ENCODE measurements at regions not wholly inside any gene's neighbourhood (a gene's known extent, or its start where the extent isn't known, plus 50 kb on each side); places are given as distances from the start of the nearest gene placed in this dataset.

GRCh38 chr4:166363198-166363597, 490.2 kb downstream of the TLL1 start:
- no peak for DNase-seq (ENCODE audit: low spot score)

DNA sequence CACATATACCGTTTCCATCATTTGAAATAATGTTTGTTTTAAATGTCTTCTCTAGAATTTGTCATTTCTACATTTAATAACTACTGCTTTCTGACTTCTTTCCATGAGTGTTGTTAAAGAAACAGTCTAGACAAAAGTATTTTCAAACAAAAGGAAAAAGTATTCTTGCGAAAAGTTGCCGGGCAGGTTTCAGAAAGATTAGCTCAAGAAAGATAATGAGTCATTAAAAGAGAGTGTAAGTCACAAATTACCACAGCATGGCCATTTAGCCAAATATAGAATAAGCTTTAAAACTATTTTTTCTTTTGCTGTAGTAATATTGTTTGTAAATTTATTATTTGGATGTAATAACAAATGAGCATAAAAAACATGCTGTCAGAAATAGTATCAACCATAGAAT, 493.0 kb downstream of the TLL1 start:
- no peak for DNase-seq (ENCODE audit: low spot score)

GRCh38 chr4:166377578-166377977, 504.5 kb downstream of the TLL1 start:
- no peak for DNase-seq (ENCODE audit: low spot score)

GRCh38 chr4:166386491-166387360, 513.7 kb downstream of the TLL1 start:
- no peak for DNase-seq (ENCODE audit: low spot score)

GRCh38 chr4:166391501-166391900, 518.5 kb downstream of the TLL1 start:
- DNase-seq (ENCODE audit: low spot score), result no peak

DNA sequence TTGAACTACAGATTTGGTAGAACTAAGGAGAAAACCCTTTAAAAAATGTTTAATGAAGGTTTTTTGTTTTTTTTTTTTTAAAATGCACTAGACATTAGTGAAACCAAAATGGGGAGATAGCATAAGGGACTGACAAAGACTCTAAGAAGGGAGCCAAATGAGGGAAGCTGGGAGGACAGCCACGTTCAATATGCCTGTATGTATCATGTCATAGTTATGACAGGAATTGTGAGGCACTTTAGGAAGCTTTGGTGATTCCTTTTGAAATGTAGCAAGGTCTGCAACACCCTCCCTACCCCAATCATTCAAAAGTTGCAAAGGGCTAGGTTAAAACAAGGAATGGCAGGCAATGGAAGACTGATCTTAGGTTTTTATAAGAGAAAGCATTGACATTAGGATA, 526.0 kb downstream of the TLL1 start:
- DNase-seq (ENCODE audit: low spot score), result no peak

- no peak for DNase-seq (ENCODE audit: low spot score)
Measured at GRCh38 chr4:166400270-166400894, 527.3 kb downstream of the TLL1 start.

GRCh38 chr4:166413356-166413755, 540.3 kb downstream of the TLL1 start:
- no peak for DNase-seq (ENCODE audit: low spot score)

DNA sequence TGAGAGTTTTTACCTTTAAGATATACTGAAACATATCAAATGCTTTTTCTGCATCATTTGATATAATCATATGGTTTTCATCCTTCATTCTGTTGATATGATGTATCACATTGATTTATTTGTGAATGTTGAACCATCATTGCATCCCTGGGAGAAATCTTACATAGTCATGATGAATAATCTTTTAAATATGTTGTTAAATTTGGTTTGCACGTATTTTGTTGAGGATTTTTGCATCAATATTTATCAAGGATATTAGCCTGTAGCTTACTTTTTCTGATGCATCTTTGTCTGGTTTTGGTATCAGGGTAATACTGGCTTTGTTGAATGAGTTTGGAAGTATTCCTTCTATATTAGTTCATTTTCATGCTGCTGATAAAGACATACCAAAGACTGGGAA, 541.4 kb downstream of the TLL1 start:
- no peak for DNase-seq (ENCODE audit: low spot score)

- DNase-seq (ENCODE audit: low spot score), result no peak
Measured at GRCh38 chr4:166415749-166416148, 542.7 kb downstream of the TLL1 start.

DNA sequence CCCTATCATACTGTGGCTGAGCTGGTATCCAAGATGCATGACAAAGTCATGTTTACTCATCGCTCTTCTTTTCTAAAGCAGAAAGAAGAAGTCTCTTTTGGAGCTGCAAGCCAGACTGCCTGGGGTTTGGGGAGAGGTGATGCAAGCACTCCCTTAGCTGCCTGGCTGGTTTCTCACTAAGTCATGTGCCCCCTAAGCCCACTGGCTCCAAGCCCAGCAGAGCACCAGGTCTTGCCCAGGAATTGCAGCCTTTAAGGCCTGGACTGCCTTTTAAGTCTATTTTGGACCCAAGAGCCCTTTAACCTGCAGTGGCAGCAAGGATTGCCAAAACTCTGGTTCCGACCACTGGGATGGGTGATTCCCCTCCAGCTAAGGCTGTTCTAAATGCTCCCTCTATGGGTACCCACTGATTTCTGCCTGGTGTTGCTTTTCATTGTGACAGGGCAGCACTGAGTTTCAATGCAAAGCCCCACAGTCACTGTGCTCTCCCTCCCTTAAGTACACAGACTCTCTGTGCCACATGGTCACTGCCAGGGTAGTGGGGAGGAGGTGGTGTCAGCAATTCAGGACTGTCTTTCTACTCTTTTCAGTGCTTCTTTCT, 548.6 kb downstream of the TLL1 start:
- DNase-seq (ENCODE audit: low spot score), result no peak

GRCh38 chr4:166422475-166422874, 549.4 kb downstream of the TLL1 start:
- no peak for DNase-seq (ENCODE audit: low spot score)

- DNase-seq (ENCODE audit: low spot score), result no peak
Measured at GRCh38 chr4:166426300-166426863, 553.3 kb downstream of the TLL1 start.

DNA sequence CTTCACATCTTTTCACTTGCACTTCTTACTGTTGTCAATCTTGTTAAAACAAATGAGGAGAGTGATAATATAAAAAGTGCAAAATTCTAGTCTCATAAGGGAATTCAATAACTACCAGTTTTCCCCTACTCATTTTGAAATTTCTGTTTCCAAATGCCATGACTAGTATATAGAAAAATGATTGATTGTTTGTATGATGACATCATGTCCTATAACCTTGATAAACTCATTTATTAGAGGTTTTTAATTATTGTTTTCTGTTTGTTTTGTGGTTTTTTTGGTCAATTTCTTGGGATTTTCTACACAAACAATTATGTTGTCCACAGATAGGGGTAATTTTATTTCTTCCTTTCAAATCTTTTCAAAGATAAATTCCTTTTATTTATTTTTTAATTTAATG, 559.1 kb downstream of the TLL1 start:
- no peak for DNase-seq (ENCODE audit: low spot score)

GRCh38 chr4:166432842-166433241, 559.8 kb downstream of the TLL1 start:
- no peak for DNase-seq (ENCODE audit: low spot score)

GRCh38 chr4:166435449-166435848, 562.4 kb downstream of the TLL1 start:
- DNase-seq (ENCODE audit: low spot score), result no peak

DNA sequence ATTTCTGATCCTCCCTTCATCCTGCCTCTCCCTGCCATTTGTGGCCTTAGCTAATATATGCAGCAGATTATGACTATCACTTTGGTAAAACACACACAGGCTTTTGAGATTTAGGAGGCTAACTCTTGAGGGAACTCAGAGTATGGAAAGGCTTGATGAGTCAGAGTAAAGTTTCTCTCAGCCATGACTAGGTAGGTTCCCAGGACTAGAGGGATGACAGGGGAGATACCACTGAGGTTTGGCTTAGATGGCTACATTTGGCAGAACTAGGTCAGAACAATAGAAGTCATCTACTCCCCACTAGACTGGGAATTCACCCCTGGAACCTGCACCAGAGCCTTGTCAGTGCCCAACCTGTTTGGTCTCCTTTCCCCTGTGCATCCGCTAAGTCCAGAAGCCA, 585.7 kb downstream of the TLL1 start:
- DNase-seq (ENCODE audit: low spot score), result no peak

DNA sequence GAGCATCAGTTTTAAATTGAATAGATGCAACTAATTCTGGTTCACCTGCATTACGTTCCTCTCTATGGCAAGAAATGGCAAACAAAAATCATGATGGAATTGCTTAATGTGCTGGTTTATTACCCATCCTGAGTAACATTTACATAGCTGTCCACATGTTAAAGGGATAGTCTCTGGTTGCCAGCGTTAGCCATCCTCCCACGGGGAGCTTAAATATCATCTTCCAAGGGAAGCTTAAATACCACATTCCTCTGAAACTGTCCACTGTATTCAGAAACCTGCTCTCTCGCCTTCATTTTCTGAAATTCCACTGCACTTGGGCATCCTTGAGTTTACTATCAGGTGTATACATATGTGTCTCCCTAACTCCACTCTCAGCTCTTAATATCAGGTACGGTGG, 586.6 kb downstream of the TLL1 start:
- no peak for DNase-seq (ENCODE audit: low spot score)

- DNase-seq (ENCODE audit: low spot score), result no peak
Measured at GRCh38 chr4:166460769-166461550, 587.9 kb downstream of the TLL1 start.

DNA sequence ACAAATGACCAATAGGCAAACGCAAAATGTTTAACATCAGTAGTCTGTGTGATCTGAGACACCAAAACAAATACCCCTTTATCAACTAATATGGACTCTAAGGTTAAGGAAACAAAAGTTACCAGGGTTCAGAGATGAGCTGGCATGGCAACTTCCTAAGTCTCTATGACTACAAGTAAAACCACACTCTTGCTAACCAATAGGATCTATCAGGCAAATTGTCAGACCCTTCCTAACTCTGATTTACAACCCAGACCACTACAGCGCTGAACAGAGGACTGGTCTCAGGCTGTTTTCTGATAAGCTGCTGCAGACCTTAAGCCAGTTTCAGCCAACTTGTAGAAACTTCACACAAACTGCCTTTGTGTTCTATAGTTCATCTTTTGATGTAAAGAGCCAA, 608.0 kb downstream of the TLL1 start:
- DNase-seq (ENCODE audit: low spot score), result no peak

- no peak for DNase-seq (ENCODE audit: low spot score)
Measured at GRCh38 chr4:166481739-166482138, 608.7 kb downstream of the TLL1 start.

DNA sequence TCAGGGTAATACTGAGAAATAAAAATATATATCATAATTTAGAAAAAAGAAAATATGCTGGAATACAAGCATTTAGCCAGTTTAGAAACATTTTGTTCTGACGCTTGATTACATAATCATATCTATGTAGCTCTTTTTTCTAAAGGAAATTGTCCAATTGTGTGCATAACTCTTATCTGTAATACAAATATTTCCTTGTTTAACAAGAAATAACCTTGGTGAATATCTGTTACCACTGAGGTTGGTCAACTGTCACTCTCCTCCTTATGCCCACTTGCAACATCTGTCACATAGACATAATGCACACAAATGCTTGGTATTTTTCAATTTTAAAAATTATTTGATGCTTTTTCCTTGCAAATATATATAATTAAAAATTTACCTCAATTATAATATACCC, 609.7 kb downstream of the TLL1 start:
- no peak for DNase-seq (ENCODE audit: low spot score)

Measured in activated CD4-positive, alpha-beta T cell treated with anti-CD3 and anti-CD28 coated beads, Interleukin-2, Interleukin-4, amounts not matched to agents 100 ng/mL and 50 ng/mL, durations not matched to agents 16 hours and 8 hours (primary cell).